ENCODE measurements at regions not wholly inside any gene's neighbourhood (a gene's known extent, or its start where the extent isn't known, plus 50 kb on each side); places are given as distances from the start of the nearest gene placed in this dataset.

DNA sequence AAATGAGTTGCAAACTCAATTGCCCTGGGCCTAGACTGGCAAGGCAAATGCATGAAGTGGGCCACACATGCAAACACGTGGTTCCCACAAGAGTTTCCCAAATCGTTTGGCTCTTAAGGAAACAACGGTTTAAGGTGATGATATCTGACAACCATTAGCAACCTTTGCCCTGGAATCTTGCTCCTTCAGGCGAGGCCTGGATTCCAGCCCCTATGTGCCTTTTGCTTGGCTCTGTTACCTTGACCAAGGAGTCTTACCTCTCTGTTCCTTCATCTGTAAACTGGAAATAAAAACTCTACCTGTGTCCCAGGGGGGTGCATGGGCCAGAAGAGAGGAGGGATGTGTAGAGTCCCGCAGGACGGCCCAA lies 72.1 kb upstream of the CASZ1 start:
- no peak overlapping the region for H3K4me3 Mint-ChIP-seq
- H3K27ac ChIP-seq (ENCODE audit: insufficient read depth, low read length, poor library complexity, severe bottlenecking), result no peak overlapping the region
- H3K4me3 ChIP-seq (ENCODE audit: low read depth, low read length), result no peak overlapping the region
- peaks cover 11% of the 10 kb centered on the region for H3K4me1 ChIP-seq (ENCODE audit: control insufficient read depth, insufficient read depth, low read length, poor library complexity, severe bottlenecking)
- H3K9me3 ChIP-seq (ENCODE audit: control insufficient read depth in 2 of 2, low read length in 2 of 2), result no peaks in the 10 kb centered on the region
- H3K36me3 ChIP-seq (ENCODE audit: control insufficient read depth, insufficient read depth, low read length), result no peaks in the 10 kb centered on the region
- no peaks in the 10 kb centered on the region for H3K36me3 Mint-ChIP-seq
- no peak overlapping the region for H3K27ac Mint-ChIP-seq
- peaks cover 11% of the 10 kb centered on the region for H3K27me3 ChIP-seq (ENCODE audit: control insufficient read depth, insufficient read depth, low read length)
- peaks cover 0 to 2% (median 0%) of the 10 kb centered on the region in 7 donors for H3K9me3 Mint-ChIP-seq
- peaks cover 0 to 25% (median 6%) of the 10 kb centered on the region in 4 donors for H3K4me1 Mint-ChIP-seq
- peaks cover 57% of the 10 kb centered on the region for H3K27me3 Mint-ChIP-seq
- ATAC-seq (ENCODE audit: low read depth in 2 of 2), result no peak
- DNase-seq, result no peak

GRCh38 chr1:10869933-10870332 lies 73.5 kb upstream of the CASZ1 start:
- DNase-seq, result no peak
- no peak overlapping the region for H3K27ac Mint-ChIP-seq
- no peak for ATAC-seq (ENCODE audit: low read depth in 2 of 2)
- peaks cover 46% of the 10 kb centered on the region for H3K27me3 Mint-ChIP-seq
- no peak overlapping the region for H3K4me3 Mint-ChIP-seq
- Histone ChIP-seq H3K9me3 (ENCODE audit: control insufficient read depth in 2 of 2, low read length in 2 of 2) (no peaks in the 10 kb centered on the region), H3K4me3 (ENCODE audit: low read depth, low read length) (no peak overlapping the region), H3K27me3 (ENCODE audit: control insufficient read depth, insufficient read depth, low read length) (peaks cover 8% of the 10 kb centered on the region), H3K27ac (ENCODE audit: insufficient read depth, low read length, poor library complexity, severe bottlenecking) (no peak overlapping the region), H3K36me3 (ENCODE audit: control insufficient read depth, insufficient read depth, low read length) (no peaks in the 10 kb centered on the region), H3K4me1 (ENCODE audit: control insufficient read depth, insufficient read depth, low read length, poor library complexity, severe bottlenecking) (peaks cover 11% of the 10 kb centered on the region)
- H3K9me3 Mint-ChIP-seq, result peaks cover 0 to 2% (median 0%) of the 10 kb centered on the region in 7 donors
- peaks cover 0 to 23% (median 5%) of the 10 kb centered on the region in 4 donors for H3K4me1 Mint-ChIP-seq
- H3K36me3 Mint-ChIP-seq, result no peaks in the 10 kb centered on the region

- peaks cover 11% of the 10 kb centered on the region for H3K4me1 ChIP-seq (ENCODE audit: control insufficient read depth, insufficient read depth, low read length, poor library complexity, severe bottlenecking)
- no peaks in the 10 kb centered on the region for H3K9me3 ChIP-seq (ENCODE audit: control insufficient read depth in 2 of 2, low read length in 2 of 2)
- H3K27ac Mint-ChIP-seq, result no peak overlapping the region
- H3K27me3 ChIP-seq (ENCODE audit: control insufficient read depth, insufficient read depth, low read length), result peaks cover 8% of the 10 kb centered on the region
- H3K36me3 ChIP-seq (ENCODE audit: control insufficient read depth, insufficient read depth, low read length), result no peaks in the 10 kb centered on the region
- H3K27ac ChIP-seq (ENCODE audit: insufficient read depth, low read length, poor library complexity, severe bottlenecking), result no peak overlapping the region
- H3K9me3 Mint-ChIP-seq, result peaks cover 0 to 2% (median 0%) of the 10 kb centered on the region in 7 donors
- no peaks in the 10 kb centered on the region for H3K36me3 Mint-ChIP-seq
- H3K4me3 ChIP-seq (ENCODE audit: low read depth, low read length), result no peak overlapping the region
- H3K4me1 Mint-ChIP-seq, result peaks cover 0 to 18% (median 5%) of the 10 kb centered on the region in 4 donors
- no peak overlapping the region for H3K4me3 Mint-ChIP-seq
- peaks cover 39% of the 10 kb centered on the region for H3K27me3 Mint-ChIP-seq
- DNase-seq (no peak), ATAC-seq (ENCODE audit: low read depth in 2 of 2) (no peak)
These were observed 74.1 kb upstream of the CASZ1 start for GRCh38 chr1:10870493-10871096.

- no peak overlapping the region for H3K27ac Mint-ChIP-seq
- H3K9me3 ChIP-seq (ENCODE audit: control insufficient read depth in 2 of 2, low read length in 2 of 2), result no peaks in the 10 kb centered on the region
These were observed 76.7 kb upstream of the CASZ1 start for GRCh38 chr1:10873189-10873588.

DNA sequence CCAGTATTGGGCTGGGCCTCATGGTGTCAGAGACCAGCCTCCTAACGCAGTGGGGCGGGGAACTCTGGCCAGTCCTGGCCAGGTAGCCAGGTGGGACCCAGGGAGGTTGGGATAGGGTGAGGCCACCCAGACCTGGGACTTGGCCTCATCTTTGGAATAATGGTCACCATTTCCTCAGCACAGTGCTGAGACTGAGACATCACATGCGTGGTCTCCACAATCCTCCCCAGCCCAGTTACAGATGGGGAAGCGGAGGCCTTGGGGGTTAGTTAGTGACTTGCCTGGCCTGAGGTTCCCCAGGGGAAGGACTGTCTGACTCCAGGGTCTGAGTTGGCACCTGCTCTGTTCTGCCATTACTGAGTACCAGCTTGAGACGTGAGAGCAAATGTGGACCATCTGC lies 77.9 kb upstream of the CASZ1 start:
- H3K36me3 Mint-ChIP-seq, result no peaks in the 10 kb centered on the region
- no peak overlapping the region for H3K4me3 ChIP-seq (ENCODE audit: low read depth, low read length)
- H3K4me3 Mint-ChIP-seq, result no peak overlapping the region
- peaks cover 0 to 2% (median 0%) of the 10 kb centered on the region in 7 donors for H3K9me3 Mint-ChIP-seq
- no peak for ATAC-seq (ENCODE audit: low read depth in 2 of 2)
- no peak for DNase-seq
- H3K4me1 ChIP-seq (ENCODE audit: control insufficient read depth, insufficient read depth, low read length, poor library complexity, severe bottlenecking), result no peaks in the 10 kb centered on the region
- no peaks in the 10 kb centered on the region for H3K36me3 ChIP-seq (ENCODE audit: control insufficient read depth, insufficient read depth, low read length)
- H3K4me1 Mint-ChIP-seq, result no peaks in the 10 kb centered on the region
- no peak overlapping the region for H3K27ac ChIP-seq (ENCODE audit: insufficient read depth, low read length, poor library complexity, severe bottlenecking)
- no peaks in the 10 kb centered on the region for H3K9me3 ChIP-seq (ENCODE audit: control insufficient read depth in 2 of 2, low read length in 2 of 2)
- no peaks in the 10 kb centered on the region for H3K27me3 ChIP-seq (ENCODE audit: control insufficient read depth, insufficient read depth, low read length)
- no peak overlapping the region for H3K27ac Mint-ChIP-seq
- H3K27me3 Mint-ChIP-seq, result peaks cover 14% of the 10 kb centered on the region

More at GRCh38 chr1:10873189-10873588, 76.7 kb upstream of the CASZ1 start:
- Mint-ChIP-seq H3K4me3 (no peak overlapping the region), H3K36me3 (no peaks in the 10 kb centered on the region), H3K27me3 (peaks cover 23% of the 10 kb centered on the region), H3K4me1 (no peaks in the 10 kb centered on the region), H3K9me3 (peaks cover 0 to 2% (median 0%) of the 10 kb centered on the region in 7 donors)
- DNase-seq, result no peak
- Histone ChIP-seq H3K4me1 (ENCODE audit: control insufficient read depth, insufficient read depth, low read length, poor library complexity, severe bottlenecking) (no peaks in the 10 kb centered on the region), H3K4me3 (ENCODE audit: low read depth, low read length) (no peak overlapping the region), H3K27me3 (ENCODE audit: control insufficient read depth, insufficient read depth, low read length) (peaks cover 8% of the 10 kb centered on the region), H3K36me3 (ENCODE audit: control insufficient read depth, insufficient read depth, low read length) (no peaks in the 10 kb centered on the region), H3K27ac (ENCODE audit: insufficient read depth, low read length, poor library complexity, severe bottlenecking) (no peak overlapping the region)
- no peak for ATAC-seq (ENCODE audit: low read depth in 2 of 2)

DNA sequence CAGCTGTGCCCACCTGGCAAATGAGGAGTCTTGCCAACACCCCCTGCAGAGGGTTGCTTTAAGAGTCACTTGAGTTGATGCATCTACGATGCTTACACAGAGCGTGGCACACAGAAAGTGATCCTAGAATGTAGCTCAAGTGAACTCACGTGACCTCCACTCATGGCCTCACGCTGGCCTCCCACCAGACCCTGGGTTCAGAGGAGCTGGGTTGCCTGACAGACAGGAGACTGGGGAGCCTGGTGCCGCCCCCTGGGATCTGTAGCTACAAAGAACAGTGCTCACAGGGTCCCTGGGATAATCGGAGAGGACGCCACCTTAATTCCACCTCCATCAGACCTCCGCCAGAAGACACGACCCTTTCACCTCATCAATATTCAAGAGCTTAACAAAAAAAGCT lies 81.4 kb upstream of the CASZ1 start:
- Mint-ChIP-seq H3K27ac (no peak overlapping the region), H3K4me1 (no peaks in the 10 kb centered on the region), H3K36me3 (no peaks in the 10 kb centered on the region), H3K9me3 (no peaks in the 10 kb centered on the region), H3K27me3 (peaks cover 22% of the 10 kb centered on the region), H3K4me3 (no peak overlapping the region)
- Histone ChIP-seq H3K9me3 (ENCODE audit: control insufficient read depth in 2 of 2, low read length in 2 of 2) (no peaks in the 10 kb centered on the region), H3K27me3 (ENCODE audit: control insufficient read depth, insufficient read depth, low read length) (no peaks in the 10 kb centered on the region), H3K4me1 (ENCODE audit: control insufficient read depth, insufficient read depth, low read length, poor library complexity, severe bottlenecking) (no peaks in the 10 kb centered on the region), H3K27ac (ENCODE audit: insufficient read depth, low read length, poor library complexity, severe bottlenecking) (no peak overlapping the region), H3K4me3 (ENCODE audit: low read depth, low read length) (no peak overlapping the region), H3K36me3 (ENCODE audit: control insufficient read depth, insufficient read depth, low read length) (no peaks in the 10 kb centered on the region)
- DNase-seq (no peak), ATAC-seq (ENCODE audit: low read depth in 2 of 2) (no peak)

DNA sequence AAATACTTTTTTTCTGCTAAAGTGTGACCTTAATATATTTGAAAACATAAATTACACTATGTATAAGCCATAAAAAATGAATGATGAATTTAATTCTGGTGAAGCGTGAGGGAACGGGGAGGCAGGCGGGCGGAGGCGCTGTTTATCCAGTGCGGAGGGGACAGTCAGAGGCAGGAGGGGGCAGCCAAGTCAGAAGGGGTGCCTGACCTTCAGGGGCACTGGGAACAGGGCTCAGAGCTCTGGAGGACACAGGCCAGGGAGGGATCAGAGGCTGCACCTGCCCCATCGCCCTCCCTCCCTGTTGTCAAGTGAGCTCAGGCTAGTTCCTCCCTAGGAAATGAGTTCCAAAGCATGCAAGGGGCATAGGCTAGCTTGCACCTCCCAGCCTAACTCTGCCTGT lies 82.0 kb upstream of the CASZ1 start:
- DNase-seq (no peak), ATAC-seq (ENCODE audit: low read depth in 2 of 2) (no peak)
- H3K36me3 ChIP-seq (ENCODE audit: control insufficient read depth, insufficient read depth, low read length), result no peaks in the 10 kb centered on the region
- Mint-ChIP-seq H3K9me3 (no peaks in the 10 kb centered on the region), H3K4me1 (no peaks in the 10 kb centered on the region), H3K36me3 (no peaks in the 10 kb centered on the region), H3K27me3 (peaks cover 20% of the 10 kb centered on the region), H3K27ac (no peak overlapping the region), H3K4me3 (no peak overlapping the region)
- H3K27me3 ChIP-seq (ENCODE audit: control insufficient read depth, insufficient read depth, low read length), result no peaks in the 10 kb centered on the region
- H3K27ac ChIP-seq (ENCODE audit: insufficient read depth, low read length, poor library complexity, severe bottlenecking), result no peak overlapping the region
- no peaks in the 10 kb centered on the region for H3K9me3 ChIP-seq (ENCODE audit: control insufficient read depth in 2 of 2, low read length in 2 of 2)
- H3K4me3 ChIP-seq (ENCODE audit: low read depth, low read length), result no peak overlapping the region
- no peaks in the 10 kb centered on the region for H3K4me1 ChIP-seq (ENCODE audit: control insufficient read depth, insufficient read depth, low read length, poor library complexity, severe bottlenecking)

GRCh38 chr1:10880063-10880462 lies 83.6 kb upstream of the CASZ1 start:
- no peaks in the 10 kb centered on the region for H3K27me3 ChIP-seq (ENCODE audit: control insufficient read depth, insufficient read depth, low read length)
- no peak overlapping the region for H3K4me3 Mint-ChIP-seq

More at GRCh38 chr1:10880063-10880462, 83.6 kb upstream of the CASZ1 start:
- no peak for ATAC-seq (ENCODE audit: low read depth in 2 of 2)
- H3K27ac ChIP-seq (ENCODE audit: insufficient read depth, low read length, poor library complexity, severe bottlenecking), result no peak overlapping the region
- H3K27me3 Mint-ChIP-seq, result peaks cover 19% of the 10 kb centered on the region
- no peaks in the 10 kb centered on the region for H3K4me1 Mint-ChIP-seq
- no peaks in the 10 kb centered on the region for H3K9me3 Mint-ChIP-seq
- no peaks in the 10 kb centered on the region for H3K4me1 ChIP-seq (ENCODE audit: control insufficient read depth, insufficient read depth, low read length, poor library complexity, severe bottlenecking)
- H3K36me3 ChIP-seq (ENCODE audit: control insufficient read depth, insufficient read depth, low read length), result no peaks in the 10 kb centered on the region
- no peak overlapping the region for H3K27ac Mint-ChIP-seq
- H3K36me3 Mint-ChIP-seq, result no peaks in the 10 kb centered on the region
- H3K4me3 ChIP-seq (ENCODE audit: low read depth, low read length), result no peak overlapping the region
- no peaks in the 10 kb centered on the region for H3K9me3 ChIP-seq (ENCODE audit: control insufficient read depth in 2 of 2, low read length in 2 of 2)
- DNase-seq, result no peak
